Neural progenitor cell (in vitro differentiated cells): ENCODE measurements at regions not wholly inside any gene's neighbourhood (a gene's known extent, or its start where the extent isn't known, plus 50 kb on each side); places are given as distances from the start of the nearest gene placed in this dataset.

Experiments
- CTCF ChIP-seq: fragments of 200-600 bp; sonication (generic); IDR thresholded peaks from 2 replicates; pipeline ENCODE4 v1.5.1; 2017; ENCODE audit warnings: antibody characterized with exemption, mild to moderate bottlenecking
- EZH2 ChIP-seq: fragments of 200-600 bp; sonication (generic); IDR thresholded peaks from 2 replicates; pipeline ENCODE4 v1.6.1; 2017; ENCODE audit warnings: antibody characterized with exemption, mild to moderate bottlenecking, moderate library complexity
- EZH2phosphoT487 ChIP-seq: fragments of 200-600 bp; sonication (generic); IDR thresholded peaks from 2 replicates; pipeline ENCODE4 v1.6.1; 2017; ENCODE audit warnings: antibody characterized with exemption

- TF ChIP-seq CTCF (peak; percentile 38), EZH2 (no peak), EZH2phosphoT487 (no peak)
Measured at GRCh38 chr5:164255598-164256213, 750.3 kb downstream of the MAT2B start.
